Effector memory CD8-positive, alpha-beta T cell (primary cell): ENCODE measurements at regions not wholly inside any gene's neighbourhood (a gene's known extent, or its start where the extent isn't known, plus 50 kb on each side); places are given as distances from the start of the nearest gene placed in this dataset.

Source experiments
- ATAC-seq: fragments of 150-1000 bp; cut with Tn5 transposase; replicated peaks from 2 replicates; pipeline ENCODE4 v1.10.0; 2021; ENCODE audit warnings: mild to moderate bottlenecking, moderate library complexity
- DNase-seq, 3 experiments: peaks; one replicate each; pipeline ENCODE4 v3.0.0; 2021
- H3K27ac Mint-ChIP-seq, 2 donors: one replicate each; pipeline ENCODE4 v1.8.0; 2022; ENCODE audit warnings: mild to moderate bottlenecking in 2 of 2, mixed read lengths in 2 of 2, moderate library complexity in 2 of 2
- H3K27me3 Mint-ChIP-seq, 2 donors: one replicate each; pipeline ENCODE4 v1.8.0; 2022; ENCODE audit warnings: mixed read lengths in 2 of 2
- H3K36me3 Mint-ChIP-seq: one replicate; pipeline ENCODE4 v1.8.0; 2022; ENCODE audit warnings: mild to moderate bottlenecking, moderate library complexity, mixed read lengths; ENCODE audit not compliant: insufficient read depth
- H3K4me1 Mint-ChIP-seq, 2 donors: one replicate each; pipeline ENCODE4 v1.8.0; 2022; ENCODE audit warnings: low read depth in 2 of 2, mixed read lengths in 2 of 2
- H3K4me3 Mint-ChIP-seq, 2 donors: one replicate each; pipeline ENCODE4 v1.8.0; 2022; ENCODE audit warnings: mild to moderate bottlenecking in 2 of 2, mixed read lengths in 2 of 2, moderate library complexity in 2 of 2
- H3K9me3 Mint-ChIP-seq, 2 donors: one replicate each; pipeline ENCODE4 v1.8.0; 2022; ENCODE audit warnings: mixed read lengths in 2 of 2

- Mint-ChIP-seq H3K4me3 (no peak overlapping the region), H3K9me3 (peaks cover 0 to 2% of the 10 kb centered on the region in 2 donors), H3K36me3 (no peaks in the 10 kb centered on the region), H3K27ac (no peak overlapping the region), H3K27me3 (no peaks in the 10 kb centered on the region), H3K4me1 (no peaks in the 10 kb centered on the region)
- ATAC-seq (no peak), DNase-seq (no peak)
Observed at GRCh38 chr5:111937094-111937493, 180.1 kb upstream of the NREP start.

DNA sequence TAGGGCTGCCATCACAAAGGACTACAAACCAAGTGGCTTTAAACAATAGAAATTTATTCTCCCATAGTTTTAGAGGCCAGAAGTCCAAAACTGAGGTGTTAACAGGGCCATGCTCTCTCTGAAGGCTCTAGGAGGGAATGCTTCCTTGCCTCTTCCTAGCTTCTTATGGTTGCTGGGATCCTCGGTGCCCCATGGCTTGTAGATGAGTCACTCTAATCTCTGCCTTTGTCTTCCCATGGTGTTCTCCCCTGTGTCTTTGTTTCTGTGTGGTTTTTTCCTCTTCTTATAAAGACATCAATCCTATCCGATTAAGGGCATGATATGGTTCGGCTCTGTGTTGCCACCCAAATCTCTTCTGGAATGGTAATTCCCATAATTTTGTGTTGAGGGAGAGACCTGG is 178.8 kb upstream of the NREP start:
- DNase-seq (no peak), ATAC-seq (no peak)
- no peaks in the 10 kb centered on the region for H3K36me3 Mint-ChIP-seq
- no peak overlapping the region for H3K4me3 Mint-ChIP-seq
- H3K9me3 Mint-ChIP-seq: peaks cover 0 to 2% of the 10 kb centered on the region in 2 donors
- no peaks in the 10 kb centered on the region for H3K27me3 Mint-ChIP-seq
- H3K4me1 Mint-ChIP-seq: no peaks in the 10 kb centered on the region
- H3K27ac Mint-ChIP-seq: no peak overlapping the region

- H3K27me3 Mint-ChIP-seq: no peaks in the 10 kb centered on the region
- H3K9me3 Mint-ChIP-seq: peaks cover 0 to 2% of the 10 kb centered on the region in 2 donors
- ATAC-seq: no peak
- no peak overlapping the region for H3K27ac Mint-ChIP-seq
- no peak overlapping the region for H3K4me3 Mint-ChIP-seq
- no peaks in the 10 kb centered on the region for H3K4me1 Mint-ChIP-seq
- DNase-seq: no peak
- H3K36me3 Mint-ChIP-seq: no peaks in the 10 kb centered on the region
Observed at GRCh38 chr5:111935009-111935408, 178.0 kb upstream of the NREP start.

GRCh38 chr5:111934511-111934910 is 177.5 kb upstream of the NREP start:
- DNase-seq (no peak), ATAC-seq (no peak)
- no peak overlapping the region for H3K27ac Mint-ChIP-seq
- H3K4me1 Mint-ChIP-seq: no peaks in the 10 kb centered on the region
- H3K4me3 Mint-ChIP-seq: no peak overlapping the region
- H3K27me3 Mint-ChIP-seq: no peaks in the 10 kb centered on the region
- H3K36me3 Mint-ChIP-seq: no peaks in the 10 kb centered on the region
- H3K9me3 Mint-ChIP-seq: peaks cover 0 to 2% of the 10 kb centered on the region in 2 donors

DNA sequence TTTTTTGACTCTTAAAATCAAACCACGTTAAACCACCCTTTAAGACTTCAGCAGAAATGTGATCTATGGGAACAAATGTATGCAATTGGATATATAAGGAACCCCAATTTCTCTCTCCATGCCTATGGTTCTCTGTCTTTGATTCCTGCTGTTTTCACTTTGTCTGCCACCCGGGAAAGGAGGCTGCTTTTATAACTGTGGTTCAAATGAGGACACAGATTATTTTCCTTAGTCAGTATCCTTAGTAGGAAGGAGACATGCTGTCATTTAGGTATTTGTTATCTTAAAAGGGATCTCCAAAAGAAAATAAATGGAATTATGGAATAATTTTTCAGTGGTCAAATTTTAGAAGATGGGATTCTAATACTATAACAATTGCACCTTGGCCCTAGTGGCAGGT is 176.1 kb upstream of the NREP start:
- peaks cover 0 to 2% of the 10 kb centered on the region in 2 donors for H3K9me3 Mint-ChIP-seq
- no peaks in the 10 kb centered on the region for H3K27me3 Mint-ChIP-seq
- H3K4me3 Mint-ChIP-seq: no peak overlapping the region
- DNase-seq (no peak), ATAC-seq (no peak)
- no peaks in the 10 kb centered on the region for H3K36me3 Mint-ChIP-seq
- no peaks in the 10 kb centered on the region for H3K4me1 Mint-ChIP-seq
- H3K27ac Mint-ChIP-seq: no peak overlapping the region

DNA sequence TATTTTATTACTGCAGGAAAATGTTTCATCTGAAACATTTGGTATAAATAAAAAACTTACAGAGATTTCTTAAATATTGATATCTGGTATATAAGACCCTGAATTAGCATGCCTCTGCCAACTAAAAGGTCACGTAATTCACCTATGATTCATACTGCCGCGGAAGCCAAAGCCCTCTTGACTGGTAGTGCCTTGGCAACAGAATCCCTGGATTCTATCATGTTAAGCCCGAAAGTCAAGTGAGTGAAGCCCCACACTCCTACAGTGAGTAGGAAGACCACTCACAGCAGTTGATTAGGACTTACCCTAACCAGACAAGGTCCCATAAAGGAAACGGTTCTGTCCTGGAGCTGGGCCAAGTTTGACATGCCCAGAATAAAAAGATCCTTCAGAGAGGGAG is 175.6 kb upstream of the NREP start:
- no peak for DNase-seq
- Mint-ChIP-seq H3K4me3 (no peak overlapping the region), H3K9me3 (no peaks in the 10 kb centered on the region), H3K27ac (no peak overlapping the region), H3K4me1 (no peaks in the 10 kb centered on the region), H3K36me3 (no peaks in the 10 kb centered on the region), H3K27me3 (no peaks in the 10 kb centered on the region)
- no peak for ATAC-seq

DNA sequence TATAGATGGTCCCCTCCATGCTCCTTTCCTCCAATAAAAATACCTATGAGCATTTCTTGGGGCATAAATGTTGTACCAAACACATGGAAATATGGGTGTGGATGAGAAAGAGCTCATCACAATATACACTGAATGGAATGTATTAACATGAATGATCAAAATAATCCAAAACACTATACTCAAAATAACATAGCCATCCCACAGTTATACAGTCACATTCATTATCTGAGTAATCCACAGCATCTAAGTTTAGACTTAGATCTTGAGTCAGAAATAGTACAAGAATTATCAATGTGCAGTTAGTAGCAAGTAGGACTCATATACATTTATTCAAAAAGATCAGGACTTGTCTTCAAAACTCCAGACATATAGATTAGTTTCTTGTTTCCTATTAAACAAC is 175.2 kb upstream of the NREP start:
- no peaks in the 10 kb centered on the region for H3K36me3 Mint-ChIP-seq
- H3K27me3 Mint-ChIP-seq: no peaks in the 10 kb centered on the region
- no peak overlapping the region for H3K4me3 Mint-ChIP-seq
- ATAC-seq (no peak), DNase-seq (no peak)
- no peaks in the 10 kb centered on the region for H3K4me1 Mint-ChIP-seq
- H3K9me3 Mint-ChIP-seq: no peaks in the 10 kb centered on the region
- H3K27ac Mint-ChIP-seq: no peak overlapping the region

- no peaks in the 10 kb centered on the region for H3K27me3 Mint-ChIP-seq
- H3K36me3 Mint-ChIP-seq: no peaks in the 10 kb centered on the region
- ATAC-seq (no peak), DNase-seq (no peak)
- no peaks in the 10 kb centered on the region for H3K4me1 Mint-ChIP-seq
- no peak overlapping the region for H3K4me3 Mint-ChIP-seq
- no peaks in the 10 kb centered on the region for H3K9me3 Mint-ChIP-seq
- no peak overlapping the region for H3K27ac Mint-ChIP-seq
Observed at GRCh38 chr5:111931655-111932054, 174.7 kb upstream of the NREP start.

GRCh38 chr5:111930905-111931461 is 174.0 kb upstream of the NREP start:
- ATAC-seq: no peak

DNA sequence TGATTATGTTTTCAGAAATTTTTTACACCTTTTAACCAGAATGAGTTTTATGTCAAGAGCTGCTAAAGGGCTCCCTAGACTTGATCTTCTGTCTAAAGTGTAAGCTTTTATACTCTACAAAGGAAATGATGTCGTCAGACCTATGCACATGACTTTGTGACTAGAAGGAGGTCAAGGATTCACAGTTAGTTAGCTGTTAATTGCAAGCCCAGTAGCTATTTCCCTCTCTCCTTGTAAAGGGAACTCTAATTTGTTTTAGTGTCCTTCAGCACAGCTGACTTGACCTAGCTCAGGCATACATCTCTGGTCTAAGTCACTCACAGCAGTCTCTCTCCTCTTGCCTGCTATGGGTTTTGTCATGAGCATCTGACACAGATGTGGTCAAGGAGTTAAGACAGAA is 173.5 kb upstream of the NREP start:
- Mint-ChIP-seq H3K4me3 (no peak overlapping the region), H3K9me3 (no peaks in the 10 kb centered on the region), H3K27ac (no peak overlapping the region), H3K36me3 (no peaks in the 10 kb centered on the region), H3K4me1 (no peaks in the 10 kb centered on the region), H3K27me3 (no peaks in the 10 kb centered on the region)
- DNase-seq (no peak), ATAC-seq (no peak)

More at GRCh38 chr5:111930905-111931461, 174.0 kb upstream of the NREP start:
- H3K4me1 Mint-ChIP-seq: no peaks in the 10 kb centered on the region
- no peak for DNase-seq
- no peaks in the 10 kb centered on the region for H3K27me3 Mint-ChIP-seq
- H3K9me3 Mint-ChIP-seq: no peaks in the 10 kb centered on the region
- H3K4me3 Mint-ChIP-seq: no peak overlapping the region
- H3K36me3 Mint-ChIP-seq: no peaks in the 10 kb centered on the region
- no peak overlapping the region for H3K27ac Mint-ChIP-seq

DNA sequence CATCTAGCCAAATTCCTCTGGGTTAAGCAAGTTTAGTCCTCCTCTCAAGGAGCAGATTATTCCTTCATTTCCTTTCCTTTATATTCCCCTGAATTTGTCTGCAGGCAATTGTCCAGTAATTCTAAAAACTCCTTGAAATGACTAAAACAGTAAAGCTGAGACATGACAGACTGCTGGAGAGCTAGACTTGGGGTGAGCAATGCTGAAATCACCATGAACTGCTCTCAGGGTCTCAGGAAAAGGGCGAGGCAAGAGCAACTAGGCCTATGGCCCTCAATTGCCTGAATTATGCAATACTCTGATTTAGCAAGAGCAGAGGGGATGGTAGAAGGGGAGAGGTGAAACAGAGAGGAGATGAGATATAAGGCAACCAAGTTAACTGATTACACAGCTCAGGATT is 172.9 kb upstream of the NREP start:
- Mint-ChIP-seq H3K27me3 (no peaks in the 10 kb centered on the region), H3K36me3 (no peaks in the 10 kb centered on the region), H3K4me1 (no peaks in the 10 kb centered on the region), H3K27ac (no peak overlapping the region), H3K9me3 (no peaks in the 10 kb centered on the region), H3K4me3 (no peak overlapping the region)
- DNase-seq (no peak), ATAC-seq (no peak)

DNA sequence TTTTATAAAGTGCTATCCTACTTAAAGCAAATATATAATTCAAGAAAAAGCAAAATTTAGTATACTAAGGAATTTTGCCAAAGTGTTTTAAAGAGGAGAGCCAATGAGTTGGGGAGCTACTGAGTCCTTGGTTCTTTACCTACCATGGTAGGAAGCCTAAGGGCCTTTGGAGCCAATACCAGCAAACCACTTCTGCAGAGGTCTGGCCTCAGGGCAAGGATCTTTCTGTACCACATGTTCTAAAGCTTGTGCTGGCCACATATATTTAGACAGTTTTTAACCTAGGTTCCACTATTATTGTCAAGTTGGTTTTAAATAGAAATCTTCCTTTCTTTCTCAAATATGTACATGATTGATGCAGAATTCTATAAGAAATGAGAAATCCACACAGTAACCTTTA is 172.3 kb upstream of the NREP start:
- Mint-ChIP-seq H3K27me3 (no peaks in the 10 kb centered on the region), H3K27ac (no peak overlapping the region), H3K4me3 (no peak overlapping the region), H3K9me3 (no peaks in the 10 kb centered on the region), H3K36me3 (no peaks in the 10 kb centered on the region), H3K4me1 (no peaks in the 10 kb centered on the region)
- no peak for DNase-seq
- ATAC-seq: no peak

DNA sequence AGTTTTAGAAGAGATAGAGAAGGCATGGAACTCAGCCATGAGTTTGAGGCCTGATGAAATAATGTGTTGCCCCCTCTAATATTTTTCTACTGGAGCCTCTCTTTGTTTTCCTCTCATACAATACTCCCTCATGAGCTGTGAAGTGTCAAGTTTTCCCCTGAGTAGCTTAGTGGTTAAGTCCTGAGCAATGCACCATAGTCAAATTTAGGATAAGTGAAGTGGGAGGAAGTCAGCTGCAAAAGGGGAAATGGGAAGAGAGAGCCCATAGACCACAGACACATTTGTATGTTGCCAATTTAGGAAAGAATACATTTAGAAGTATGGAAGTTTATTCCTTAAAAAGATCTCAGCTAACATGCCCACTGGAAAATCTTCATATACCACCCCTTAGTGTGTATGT is 171.5 kb upstream of the NREP start:
- H3K27ac Mint-ChIP-seq: no peak overlapping the region
- no peak for ATAC-seq

DNA sequence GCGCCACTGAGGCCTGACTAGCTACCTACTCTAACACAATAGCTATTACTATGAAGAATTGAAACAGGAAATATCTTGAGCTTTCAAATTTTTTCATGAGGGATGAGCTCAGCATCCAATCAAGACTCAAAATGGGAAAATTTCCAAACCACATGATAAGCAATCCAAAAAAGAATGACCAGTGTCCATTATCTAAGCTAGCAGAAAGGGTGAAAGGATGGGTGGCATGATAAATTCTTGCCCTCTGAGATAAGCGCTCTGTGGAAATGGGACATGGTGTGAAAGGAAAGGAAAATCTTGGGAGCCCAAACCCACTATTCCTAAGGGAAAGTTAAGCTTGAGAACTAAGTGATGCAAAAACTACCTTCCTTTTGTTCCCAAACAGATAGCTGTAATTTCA is 170.2 kb upstream of the NREP start:
- no peaks in the 10 kb centered on the region for H3K36me3 Mint-ChIP-seq
- H3K9me3 Mint-ChIP-seq: no peaks in the 10 kb centered on the region
- DNase-seq (no peak), ATAC-seq (no peak)
- H3K4me3 Mint-ChIP-seq: no peak overlapping the region
- H3K4me1 Mint-ChIP-seq: no peaks in the 10 kb centered on the region
- H3K27ac Mint-ChIP-seq: no peak overlapping the region
- no peaks in the 10 kb centered on the region for H3K27me3 Mint-ChIP-seq

More for the DNA sequence above, 171.5 kb upstream of the NREP start:
- no peaks in the 10 kb centered on the region for H3K9me3 Mint-ChIP-seq
- no peak for DNase-seq
- no peaks in the 10 kb centered on the region for H3K36me3 Mint-ChIP-seq
- no peak overlapping the region for H3K4me3 Mint-ChIP-seq
- no peaks in the 10 kb centered on the region for H3K27me3 Mint-ChIP-seq
- H3K4me1 Mint-ChIP-seq: no peaks in the 10 kb centered on the region

- Mint-ChIP-seq H3K4me1 (no peaks in the 10 kb centered on the region), H3K9me3 (no peaks in the 10 kb centered on the region), H3K4me3 (no peak overlapping the region), H3K27me3 (no peaks in the 10 kb centered on the region), H3K27ac (no peak overlapping the region), H3K36me3 (no peaks in the 10 kb centered on the region)
- ATAC-seq (no peak), DNase-seq (no peak)
Observed at GRCh38 chr5:111926026-111926425, 169.0 kb upstream of the NREP start.
